22Rv1 (cell line): ENCODE measurements at regions not wholly inside any gene's neighbourhood (a gene's known extent, or its start where the extent isn't known, plus 50 kb on each side); places are given as distances from the start of the nearest gene placed in this dataset.

Source experiments
- H3K27ac ChIP-seq: fragments of 450-650 bp; 2 replicates; pipeline ENCODE4 v1.5.1; 2017
- CTCF ChIP-seq: fragments of 450-650 bp; IDR thresholded peaks from 2 replicates; pipeline ENCODE4 v1.5.1; 2017; ENCODE audit warnings: mild to moderate bottlenecking
- ZFX ChIP-seq: fragments of 450-650 bp; IDR thresholded peaks from 2 replicates; pipeline ENCODE4 v1.6.1; 2017; ENCODE audit warnings: antibody characterized with exemption, borderline replicate concordance

- no peak for TF ChIP-seq CTCF
- TF ChIP-seq ZFX, result no peak
- H3K27ac ChIP-seq, result no peak overlapping the region
Measured at GRCh38 chr2:106041150-106041549, 153.0 kb downstream of the UXS1 start.

GRCh38 chr2:106039634-106040315 lies 154.3 kb downstream of the UXS1 start:
- TF ChIP-seq CTCF (no peak), ZFX (no peak)
- H3K27ac ChIP-seq, result no peak overlapping the region

GRCh38 chr2:106038601-106039375 lies 155.3 kb downstream of the UXS1 start:
- no peak overlapping the region for H3K27ac ChIP-seq
- TF ChIP-seq CTCF (no peak), ZFX (no peak)

GRCh38 chr2:106037932-106038331 lies 156.2 kb downstream of the UXS1 start:
- no peak overlapping the region for H3K27ac ChIP-seq

GRCh38 chr2:106037262-106037661 lies 156.8 kb downstream of the UXS1 start:
- TF ChIP-seq ZFX, result no peak
- no peak for TF ChIP-seq CTCF

More at GRCh38 chr2:106037932-106038331, 156.2 kb downstream of the UXS1 start:
- TF ChIP-seq ZFX, result no peak
- no peak for TF ChIP-seq CTCF

GRCh38 chr2:106034325-106034724 lies 159.8 kb downstream of the UXS1 start:
- H3K27ac ChIP-seq, result no peak overlapping the region
- TF ChIP-seq CTCF (no peak), ZFX (no peak)

More at GRCh38 chr2:106037262-106037661, 156.8 kb downstream of the UXS1 start:
- H3K27ac ChIP-seq, result no peak overlapping the region

GRCh38 chr2:106032676-106033075 lies 161.4 kb downstream of the UXS1 start:
- no peak overlapping the region for H3K27ac ChIP-seq
- TF ChIP-seq ZFX (no peak), CTCF (no peak)
